ENCODE measurements at regions not wholly inside any gene's neighbourhood (a gene's known extent, or its start where the extent isn't known, plus 50 kb on each side); places are given as distances from the start of the nearest gene placed in this dataset.

DNA sequence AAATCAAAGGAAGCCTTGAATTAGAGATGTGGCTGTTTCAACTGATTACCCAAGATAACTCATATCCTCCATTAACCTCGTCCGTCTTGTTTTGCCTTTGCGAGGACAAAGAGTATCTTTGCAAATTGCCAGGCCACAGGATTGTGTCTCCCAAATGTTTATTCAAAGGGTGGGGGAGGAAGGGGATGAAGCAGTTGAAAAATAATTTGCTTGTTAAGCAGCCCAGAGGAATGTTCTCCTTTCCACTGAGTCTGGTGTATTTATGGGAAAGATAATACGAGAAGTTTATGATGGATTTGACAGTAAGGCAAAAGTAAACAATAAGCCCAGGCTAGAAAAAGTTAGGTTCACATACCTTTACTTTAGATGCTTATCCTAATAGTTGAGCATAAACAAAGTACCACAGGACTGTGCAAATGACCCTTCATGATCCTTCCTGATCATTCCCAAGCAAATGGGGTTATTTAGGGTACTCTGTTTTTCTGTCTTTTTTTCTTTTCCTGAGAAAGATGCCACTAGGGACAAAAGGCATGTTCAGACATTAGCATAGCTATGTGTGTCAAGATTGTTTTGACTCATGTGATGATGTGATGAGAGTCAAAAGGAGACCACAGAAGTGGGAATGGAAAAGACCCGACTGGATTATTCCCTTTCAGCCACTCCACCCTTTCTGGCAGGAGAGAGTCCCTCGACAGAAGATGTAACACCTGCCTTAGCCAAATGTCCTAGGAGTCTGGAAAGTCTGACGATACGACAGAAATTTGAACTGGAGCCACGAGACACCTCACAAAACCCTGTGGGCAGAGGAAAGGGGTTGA, 243.0 kb upstream of the GLI3 start:
- no peak for DNase-seq (ENCODE audit: low spot score)

DNA sequence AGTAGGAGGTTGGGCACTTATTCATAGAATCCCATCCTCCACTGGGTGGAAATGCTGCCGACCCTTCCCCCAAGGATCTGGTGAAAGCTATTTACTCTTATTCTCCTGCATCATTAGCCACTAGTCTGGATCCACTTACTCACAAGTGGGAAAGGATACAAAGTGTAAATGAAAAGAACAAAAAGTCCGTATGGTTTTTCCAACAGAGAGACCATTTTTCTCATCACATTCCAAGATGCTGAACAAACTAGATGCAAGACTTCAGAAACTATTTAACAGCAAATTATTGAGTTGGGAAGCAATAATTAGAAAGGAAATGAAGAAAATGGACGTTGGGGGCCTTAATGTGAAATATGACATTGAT, 242.4 kb upstream of the GLI3 start:
- intact Hi-C loops (cut with DNase I): no loop called here
- DNase-seq (ENCODE audit: low spot score): no peak

More for the DNA sequence above, 243.0 kb upstream of the GLI3 start:
- intact Hi-C loops (cut with DNase I): loop anchor here in 1 of 2 donors (5.0 kb wide), 1 partner anchor 867 kb away; no protein-coding TSS in a partner anchor

DNA sequence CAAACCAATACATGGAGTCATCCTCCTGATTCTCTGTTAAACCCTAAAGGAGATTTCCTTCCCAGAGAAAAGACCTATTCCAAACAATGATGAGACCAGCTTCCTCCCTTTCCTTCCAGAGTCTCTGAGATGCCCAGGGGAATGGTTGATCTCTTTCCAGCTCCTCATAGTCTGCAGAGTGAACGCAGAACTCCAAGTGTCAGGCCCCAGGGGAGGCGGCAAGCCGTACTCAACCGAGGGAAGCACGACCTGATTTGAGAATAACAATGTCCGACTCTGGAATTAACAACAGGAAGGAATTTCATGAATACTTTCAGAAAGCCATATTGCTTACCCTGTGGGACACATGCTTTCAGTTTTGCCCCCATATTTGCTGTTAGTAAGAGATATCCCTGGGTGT, 241.7 kb upstream of the GLI3 start:
- no peak for DNase-seq (ENCODE audit: low spot score)
- intact Hi-C loops (cut with DNase I): no loop called here

DNA sequence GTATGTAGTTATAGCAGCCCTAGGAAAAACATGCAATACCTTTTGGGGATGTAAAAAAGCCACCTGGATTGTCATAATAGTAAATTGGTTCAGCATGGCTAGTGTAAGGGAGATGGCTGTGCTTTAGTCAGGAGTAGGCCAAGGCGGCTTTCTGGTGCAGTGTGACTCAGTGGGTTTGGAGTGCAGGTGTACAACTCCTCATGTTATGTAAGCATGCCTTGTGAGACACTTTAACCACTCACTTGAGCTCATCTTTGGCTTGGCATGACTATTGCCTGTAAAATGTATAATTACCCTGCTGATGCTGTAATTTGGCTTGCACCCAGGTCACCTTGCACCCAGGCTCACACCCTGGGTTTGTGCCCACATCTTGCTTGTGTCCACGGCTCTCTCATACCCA, 239.2 kb upstream of the GLI3 start:
- no peak for DNase-seq (ENCODE audit: low spot score)

DNA sequence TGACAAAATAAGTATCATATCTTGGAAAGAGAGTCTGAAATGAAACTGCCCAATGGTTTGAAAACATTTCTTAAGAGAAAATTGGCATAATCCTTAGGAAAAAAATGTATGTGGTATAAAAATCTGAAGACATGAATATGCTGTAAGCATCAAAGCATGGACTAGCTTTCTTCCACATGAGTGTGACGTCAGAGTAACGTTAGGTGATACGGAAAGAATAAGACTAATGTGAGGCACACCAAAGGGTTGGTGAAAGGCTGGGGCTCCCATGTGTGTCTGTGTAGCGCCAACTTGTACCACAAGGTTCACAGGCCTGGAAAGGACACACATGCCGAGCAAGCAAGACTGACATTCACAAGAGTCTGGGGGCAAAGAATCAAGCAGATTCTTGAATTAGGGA, 238.1 kb upstream of the GLI3 start:
- intact Hi-C loops (cut with DNase I): no loop called here
- no peak for DNase-seq (ENCODE audit: low spot score)

More for the DNA sequence above, 239.2 kb upstream of the GLI3 start:
- intact Hi-C loops (cut with DNase I): no loop called here

DNA sequence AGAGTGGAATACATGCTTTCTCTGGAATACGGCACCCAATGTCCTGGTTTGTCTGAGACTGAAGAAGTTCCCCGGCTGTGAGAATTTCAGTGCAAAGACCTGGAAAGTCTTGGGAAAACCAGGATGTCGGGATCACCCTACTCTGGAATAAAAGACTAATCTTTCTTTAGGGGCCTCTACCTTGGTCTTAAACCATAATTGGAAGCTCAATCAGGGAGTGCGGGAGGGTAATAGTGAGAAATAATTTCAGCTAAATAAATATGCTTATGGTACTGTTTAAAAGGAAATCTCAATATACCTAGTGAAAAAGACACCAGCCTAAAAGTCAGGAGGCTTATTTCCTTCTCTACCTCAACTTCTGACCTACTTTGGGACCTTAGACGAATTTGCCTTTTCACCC, 236.1 kb upstream of the GLI3 start:
- DNase-seq (ENCODE audit: low spot score): no peak
- intact Hi-C loops (cut with DNase I): no loop called here

DNA sequence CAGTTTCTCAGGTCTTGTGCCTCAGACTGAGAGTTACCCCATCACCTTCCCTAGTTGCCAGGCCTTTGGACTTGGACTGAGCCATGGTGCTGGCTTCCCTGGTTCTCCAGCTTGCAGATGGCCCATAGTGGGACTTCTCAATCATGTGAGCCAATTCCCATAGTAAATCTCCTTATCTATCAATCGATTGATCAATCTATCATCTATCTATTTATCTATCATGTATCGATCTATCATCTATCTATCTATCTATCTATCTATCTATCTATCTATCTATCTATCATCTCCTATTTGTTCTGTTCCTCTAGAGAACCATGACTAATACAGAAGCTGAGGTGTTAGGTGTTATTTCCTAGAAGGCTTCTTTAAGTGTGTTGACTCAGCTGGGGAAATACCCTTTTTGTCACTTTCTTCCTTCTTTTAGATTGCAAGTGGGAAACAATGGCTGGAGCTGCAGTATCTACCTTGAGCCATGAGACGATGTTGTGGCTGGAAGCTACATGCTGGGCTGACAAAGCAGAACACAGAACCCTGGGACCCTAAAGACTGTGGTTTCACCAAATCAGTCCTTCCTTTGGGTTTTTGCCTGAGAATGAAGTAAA, 234.7 kb upstream of the GLI3 start:
- DNase-seq (ENCODE audit: low spot score): no peak
- intact Hi-C loops (cut with DNase I): no loop called here

DNA sequence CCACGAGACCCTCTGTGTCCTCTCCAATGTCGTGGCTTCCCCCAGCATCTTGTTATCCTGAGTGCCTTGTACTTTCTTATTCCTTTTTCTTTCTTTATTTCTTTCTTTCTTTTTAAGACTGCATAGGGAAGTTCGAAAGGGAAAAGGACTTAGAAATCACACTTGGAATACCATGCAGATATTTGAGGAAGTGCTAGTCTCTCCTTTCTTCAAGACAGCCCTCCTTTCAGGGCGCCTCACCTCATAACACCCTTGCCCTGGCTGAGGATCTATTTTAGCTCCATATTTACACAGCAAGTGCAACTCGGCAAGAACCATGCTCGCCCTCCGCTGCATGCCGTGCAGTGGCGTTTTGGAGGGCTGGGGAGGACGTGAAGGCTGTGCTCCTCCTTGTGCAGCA, 232.3 kb upstream of the GLI3 start:
- intact Hi-C loops (cut with DNase I): no loop called here

DNA sequence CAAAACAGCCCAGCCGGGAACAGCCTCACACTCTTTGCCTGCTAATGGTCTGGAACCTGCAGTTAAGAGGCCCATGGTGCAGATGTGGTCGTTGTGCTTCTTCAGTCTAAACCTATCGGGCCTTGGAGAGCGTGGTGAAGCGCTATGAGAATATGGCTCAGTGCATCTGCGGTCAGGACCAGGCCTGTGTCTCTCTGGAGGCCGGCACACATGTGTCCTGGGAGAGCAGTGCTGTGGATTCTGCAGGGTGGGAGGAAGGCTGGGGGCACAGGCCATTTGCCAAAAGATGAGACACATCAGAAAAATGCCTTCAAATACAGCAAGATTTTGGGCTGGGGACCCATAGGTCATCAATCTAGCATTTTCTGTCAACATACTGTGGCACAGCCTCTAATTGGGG, 231.5 kb upstream of the GLI3 start:
- intact Hi-C loops (cut with DNase I): no loop called here
- DNase-seq (ENCODE audit: low spot score): no peak

More for the DNA sequence above, 232.3 kb upstream of the GLI3 start:
- no peak for DNase-seq (ENCODE audit: low spot score)

DNA sequence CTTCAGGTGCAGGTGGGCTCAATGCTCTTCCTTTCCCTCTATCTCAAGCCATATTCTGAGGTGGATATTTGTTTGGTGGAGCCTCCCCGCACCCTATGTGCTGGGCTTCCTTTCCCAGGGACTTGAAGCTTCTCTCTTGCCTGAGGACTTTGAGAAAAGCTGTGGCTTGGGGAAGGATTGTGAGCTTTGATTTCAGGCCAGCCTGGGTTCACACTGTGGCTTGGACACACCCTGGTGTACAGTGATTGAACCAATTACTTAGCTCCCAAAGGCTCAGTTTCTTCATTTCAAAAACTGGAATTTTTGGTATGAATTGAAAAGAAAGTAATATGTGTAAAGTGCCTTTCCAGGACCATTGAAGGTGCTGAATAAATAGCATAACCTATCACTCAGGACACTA, 224.5 kb upstream of the GLI3 start:
- no peak for DNase-seq (ENCODE audit: low spot score)
- intact Hi-C loops (cut with DNase I): no loop called here

DNA sequence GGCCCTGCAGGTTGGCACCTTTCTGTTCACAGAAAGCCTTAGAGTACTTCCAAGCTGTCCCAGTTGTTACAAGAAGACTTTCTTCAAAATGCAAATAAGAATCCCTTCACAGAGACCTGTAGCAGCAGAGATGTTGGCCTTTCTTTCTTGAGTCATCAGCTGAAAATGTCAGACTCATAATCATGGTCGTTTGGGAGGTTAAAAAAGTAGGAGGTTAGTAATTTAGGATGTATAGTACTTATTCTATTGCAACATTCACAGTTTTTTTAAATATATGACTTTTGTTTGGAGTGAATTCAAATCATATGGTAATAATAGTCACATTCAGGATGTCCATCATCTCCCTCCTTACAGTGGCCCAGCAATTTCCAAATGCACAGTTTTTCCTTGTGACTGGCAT, 223.9 kb upstream of the GLI3 start:
- no peak for DNase-seq (ENCODE audit: low spot score)
- intact Hi-C loops (cut with DNase I): no loop called here

DNA sequence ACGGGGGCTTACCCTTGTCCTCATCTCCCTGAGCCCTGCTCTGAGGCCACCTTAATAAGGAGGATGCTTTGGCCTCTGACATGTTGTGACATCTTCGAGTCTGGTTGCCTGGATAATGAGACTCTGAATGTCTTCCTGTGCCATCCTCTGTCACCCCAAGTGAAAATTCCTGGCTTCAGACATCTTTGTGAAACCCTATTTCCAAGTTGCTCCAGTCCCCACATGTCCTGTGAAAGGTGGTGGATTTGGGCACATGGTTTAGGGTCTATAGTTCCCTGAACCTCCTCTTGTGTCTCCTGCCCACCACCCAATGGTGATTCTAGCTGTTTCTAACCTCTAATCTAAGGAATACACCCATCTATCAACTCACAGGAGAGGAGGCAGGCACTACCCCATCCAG, 223.1 kb upstream of the GLI3 start:
- no peak for DNase-seq (ENCODE audit: low spot score)
- intact Hi-C loops (cut with DNase I): no loop called here

DNA sequence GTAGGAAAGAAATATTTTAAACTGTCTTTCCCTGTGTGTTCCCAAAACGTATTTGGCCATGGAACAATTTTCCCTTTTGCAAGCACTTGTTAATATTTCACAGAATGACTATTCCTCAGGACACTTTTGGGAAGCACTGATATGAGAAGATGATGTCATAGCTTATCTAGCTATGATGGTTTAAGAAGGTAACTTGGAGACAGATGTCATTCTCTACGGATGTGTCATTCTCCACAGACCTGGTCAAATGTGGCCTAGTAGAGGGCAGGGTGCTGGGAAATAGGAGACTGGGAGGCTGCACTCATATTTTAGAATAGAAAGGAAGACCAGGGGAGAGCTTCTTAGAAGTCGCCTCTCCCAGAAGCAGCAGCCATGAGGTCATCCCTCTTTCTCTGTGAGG, 220.7 kb upstream of the GLI3 start:
- intact Hi-C loops (cut with DNase I): loop anchor here in 1 of 2 donors (2.0 kb wide), 1 partner anchor 279 kb away; no protein-coding TSS in a partner anchor
- no peak for DNase-seq (ENCODE audit: low spot score)

DNA sequence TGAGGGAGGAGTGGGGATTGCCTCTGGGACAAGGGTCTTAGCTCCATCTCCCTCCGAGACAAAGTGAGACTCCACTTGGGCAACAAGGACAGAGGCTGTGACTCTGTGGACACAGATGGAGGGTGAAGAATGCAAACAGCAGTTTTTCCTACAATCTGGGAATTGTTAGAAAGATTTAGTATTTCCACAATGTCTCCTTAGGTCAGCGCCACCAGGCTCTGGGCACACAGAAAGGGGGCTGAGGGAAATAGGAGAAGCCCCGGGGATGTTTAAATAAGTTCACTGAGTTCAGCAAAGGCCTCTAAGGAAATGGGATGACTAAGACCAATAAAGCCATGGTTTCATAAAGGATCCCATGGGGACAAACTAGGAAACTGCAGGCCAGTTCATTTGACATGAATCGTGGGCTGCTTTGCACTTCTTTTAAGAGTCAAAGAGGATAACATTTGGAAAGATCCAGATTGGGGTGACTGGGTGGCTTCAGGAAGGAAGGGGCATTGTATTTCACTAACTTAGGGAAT, 219.8 kb upstream of the GLI3 start:
- intact Hi-C loops (cut with DNase I): loop anchor here in 1 of 2 donors (2.0 kb wide), 1 partner anchor 280 kb away; no protein-coding TSS in a partner anchor

DNA sequence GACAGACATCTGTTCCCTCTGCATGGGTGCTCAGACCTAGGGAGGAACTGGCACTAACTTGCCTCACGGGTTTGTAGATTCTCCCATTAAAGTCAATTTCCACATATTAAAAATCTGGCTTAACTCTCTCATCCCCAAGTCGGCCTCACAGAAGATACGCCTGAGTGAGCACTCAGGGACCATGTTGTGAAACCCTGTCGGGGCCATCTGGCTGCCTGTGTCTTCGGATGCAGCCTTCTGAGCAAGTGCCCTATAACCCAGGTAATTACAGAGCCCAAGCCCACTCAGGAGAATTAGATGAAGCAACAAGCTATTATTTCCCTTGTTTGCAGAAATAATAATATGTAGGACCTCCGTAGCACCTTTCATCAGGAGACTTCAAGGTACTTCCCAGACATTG, 219.3 kb upstream of the GLI3 start:
- no peak for DNase-seq (ENCODE audit: low spot score)
- intact Hi-C loops (cut with DNase I): loop anchor here in 1 of 2 donors (2.0 kb wide), 1 partner anchor 281 kb away; no protein-coding TSS in a partner anchor

More for the DNA sequence above, 219.8 kb upstream of the GLI3 start:
- DNase-seq (ENCODE audit: low spot score): no peak

DNA sequence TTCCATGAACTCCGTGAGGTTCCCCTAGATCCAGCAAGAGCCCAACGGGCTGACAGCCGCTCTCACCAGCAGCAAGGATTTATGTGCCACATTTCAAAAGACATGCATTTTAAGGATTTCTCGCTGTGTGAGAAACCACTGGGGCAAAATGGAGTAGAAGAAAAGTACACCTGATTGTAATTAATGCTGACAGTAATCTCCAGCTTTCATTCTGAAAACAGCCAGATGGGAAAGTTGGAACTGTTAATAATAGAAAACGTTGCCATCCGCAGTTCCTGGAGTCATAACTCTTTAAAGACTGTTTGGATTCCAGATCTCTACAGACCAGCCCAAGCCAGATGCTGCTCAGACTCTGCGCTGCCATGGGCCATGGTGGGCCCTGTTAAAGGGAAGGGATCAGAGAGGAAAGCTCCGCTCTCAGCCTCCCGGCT, 216.9 kb upstream of the GLI3 start:
- intact Hi-C loops (cut with DNase I): no loop called here
- DNase-seq (ENCODE audit: low spot score): no peak

DNA sequence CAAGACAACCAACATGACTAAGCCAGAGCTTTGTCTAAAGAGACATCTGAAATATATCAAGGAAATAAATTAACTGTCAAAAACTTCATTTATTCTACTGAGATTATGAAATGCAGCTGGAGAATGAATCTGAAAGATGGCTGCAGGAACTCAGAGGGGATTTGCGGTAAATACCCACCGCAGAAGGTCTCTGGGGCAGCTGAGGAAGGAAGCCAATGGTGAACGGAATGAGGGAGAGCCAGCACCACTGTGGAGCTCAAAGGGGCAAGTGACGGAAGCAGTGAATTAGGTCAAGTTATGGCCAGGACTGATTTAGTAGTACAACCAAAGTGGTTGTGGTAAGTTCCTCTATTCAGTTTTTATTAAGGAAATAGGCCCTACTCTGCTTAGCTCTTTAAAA, 215.3 kb upstream of the GLI3 start:
- intact Hi-C loops (cut with DNase I): no loop called here
- no peak for DNase-seq (ENCODE audit: low spot score)

DNA sequence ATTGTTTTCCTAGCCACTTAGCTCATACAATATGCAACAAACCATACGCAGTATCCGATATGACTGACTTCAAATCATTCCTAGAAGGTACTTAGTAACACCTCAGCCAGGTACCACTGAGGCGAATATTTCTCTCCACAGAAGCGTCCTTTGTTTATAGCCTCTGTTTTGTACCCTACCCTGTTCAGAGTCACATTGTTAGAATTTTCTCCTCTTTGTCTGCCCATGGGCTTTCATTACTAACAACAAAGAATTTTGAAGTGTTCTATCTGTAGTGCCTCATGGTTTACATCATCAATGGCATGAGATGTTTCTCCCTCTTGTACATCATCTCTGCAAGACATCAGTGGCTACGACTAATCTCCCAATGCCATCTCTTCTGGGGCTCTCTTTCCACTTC, 212.4 kb upstream of the GLI3 start:
- DNase-seq (ENCODE audit: low spot score): no peak
- intact Hi-C loops (cut with DNase I): no loop called here

DNA sequence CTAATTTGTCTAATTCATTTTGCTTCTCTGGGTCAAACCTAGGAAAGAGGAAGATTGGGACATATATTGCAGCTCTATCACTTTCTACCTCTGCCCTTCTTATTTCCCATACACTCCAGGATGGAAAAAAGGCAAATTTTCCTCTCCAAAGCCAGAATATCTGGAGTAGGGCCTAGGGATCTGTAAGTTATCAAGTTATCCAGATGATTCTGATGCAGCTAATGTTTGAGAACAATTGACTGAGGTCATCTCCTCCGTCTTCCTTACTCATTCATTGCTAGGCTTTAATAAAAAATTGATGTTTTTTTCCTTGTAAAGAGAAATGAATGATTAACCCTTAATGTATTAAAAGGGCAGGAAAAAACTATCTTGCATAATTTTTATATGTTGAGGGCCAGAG, 211.9 kb upstream of the GLI3 start:
- DNase-seq (ENCODE audit: low spot score): no peak
- intact Hi-C loops (cut with DNase I): no loop called here

DNA sequence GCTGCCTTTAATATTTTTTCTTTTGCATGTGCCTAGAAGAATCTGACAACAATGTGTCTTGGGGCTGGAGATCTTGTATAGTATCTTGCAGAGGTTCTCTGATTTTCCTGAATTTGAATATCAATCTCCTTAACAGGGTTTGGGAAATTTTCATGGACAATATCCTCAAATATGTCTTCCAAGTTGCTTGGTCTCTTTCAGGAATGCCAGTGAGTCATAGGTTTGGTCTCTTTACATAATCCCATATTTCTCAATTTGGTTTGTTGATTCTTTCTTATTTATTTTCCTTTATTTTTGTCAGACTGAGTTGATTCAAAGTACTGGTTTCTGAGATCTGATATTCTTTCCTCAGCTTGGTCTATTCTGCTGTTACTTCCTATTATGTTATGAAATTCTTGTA, 208.7 kb upstream of the GLI3 start:
- no peak for DNase-seq (ENCODE audit: low spot score)
- intact Hi-C loops (cut with DNase I): loop anchor here in 1 of 2 donors (2.0 kb wide), 1 partner anchor 53 kb away; no protein-coding TSS in a partner anchor

DNA sequence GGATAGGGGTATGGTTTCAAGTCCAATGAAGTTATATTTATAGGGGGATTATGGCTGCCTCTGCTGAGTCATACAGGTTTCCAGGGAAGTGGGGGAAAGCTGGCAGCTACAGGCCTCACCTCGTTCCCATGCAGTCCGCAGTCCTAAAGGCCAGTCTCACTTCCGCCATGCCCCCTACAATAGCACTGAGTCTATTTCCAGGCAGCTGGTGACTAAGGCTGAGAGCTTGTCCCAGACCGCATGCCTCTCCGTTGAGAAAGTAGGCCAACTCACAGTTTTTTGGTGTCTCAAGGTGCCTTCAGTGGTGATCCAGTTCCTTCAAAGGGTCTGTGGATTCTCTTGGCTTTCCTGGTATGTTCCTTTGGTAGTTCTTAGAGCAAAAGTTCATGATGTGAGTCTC, 203.9 kb upstream of the GLI3 start:
- intact Hi-C loops (cut with DNase I): no loop called here
- no peak for DNase-seq (ENCODE audit: low spot score)

Data from posterior vena cava (tissue), 2 donors.